NCI-H2107 (cell line): ENCODE measurements at regions not wholly inside any gene's neighbourhood (a gene's known extent, or its start where the extent isn't known, plus 50 kb on each side); places are given as distances from the start of the nearest gene placed in this dataset.
"Not testable (repeated sequence)": the region's sequence is repeated elsewhere in the genome, so short reads cannot be mapped to it uniquely, and the experiment has no call there.

Source experiments
- DNase-seq: peaks from one replicate; lab custom pipeline; 2025; lab: John Stamatoyannopoulos, UW

GRCh38 chr9:135275163-135275562 is 187.7 kb downstream of the OLFM1 start:
- DNase-seq: no peak

- DNase-seq: no peak
These were observed 188.3 kb downstream of the OLFM1 start for GRCh38 chr9:135275571-135276289.

DNA sequence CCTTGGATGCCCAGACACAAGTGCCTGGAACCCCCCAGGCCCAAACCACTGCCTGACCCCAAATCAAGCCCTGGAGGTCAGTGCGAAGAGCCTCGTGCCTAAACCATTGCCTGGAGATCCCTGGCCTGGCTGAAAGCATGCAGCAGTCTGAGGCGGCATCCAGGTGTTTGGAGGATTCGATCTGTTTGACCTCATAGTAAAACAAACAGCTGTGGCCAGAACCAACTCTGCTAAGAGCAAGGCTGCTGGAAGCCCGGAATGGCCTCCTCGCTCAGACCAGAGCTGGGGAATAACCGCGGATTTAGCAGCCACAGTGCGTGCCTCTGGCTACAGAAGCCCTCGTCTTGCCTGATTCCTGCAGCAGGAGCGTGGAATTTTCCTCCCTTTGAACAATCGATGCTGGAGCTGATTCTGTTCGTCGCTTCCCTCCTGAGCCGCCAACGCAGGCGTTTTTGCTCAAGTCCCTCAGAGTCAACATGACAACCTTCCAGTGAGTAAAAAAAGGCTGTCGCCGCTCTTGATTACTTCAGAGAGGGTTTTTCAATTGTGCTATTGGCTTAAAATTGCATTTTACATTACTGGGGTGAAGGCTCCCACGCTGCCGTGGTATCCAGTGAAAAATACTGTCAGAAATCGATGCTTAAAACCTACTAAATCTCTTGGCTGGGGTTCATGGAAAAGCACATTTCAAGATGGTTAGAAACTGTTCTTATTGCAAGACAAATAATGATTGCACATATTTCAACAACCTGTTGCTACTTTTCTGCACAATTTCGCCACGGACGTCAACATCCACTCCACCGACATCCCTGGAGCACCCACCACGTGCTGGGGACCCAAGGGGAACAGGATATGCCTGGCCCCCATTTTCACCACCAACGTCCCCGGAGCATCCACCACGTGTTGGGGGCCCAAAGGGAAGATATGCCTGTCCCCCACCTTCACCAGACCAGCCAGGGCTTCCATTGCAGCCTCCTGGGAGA is 190.0 kb downstream of the OLFM1 start:
- no peak for DNase-seq

- DNase-seq: no peak
These were observed 191.1 kb downstream of the OLFM1 start for GRCh38 chr9:135278586-135278985.

DNA sequence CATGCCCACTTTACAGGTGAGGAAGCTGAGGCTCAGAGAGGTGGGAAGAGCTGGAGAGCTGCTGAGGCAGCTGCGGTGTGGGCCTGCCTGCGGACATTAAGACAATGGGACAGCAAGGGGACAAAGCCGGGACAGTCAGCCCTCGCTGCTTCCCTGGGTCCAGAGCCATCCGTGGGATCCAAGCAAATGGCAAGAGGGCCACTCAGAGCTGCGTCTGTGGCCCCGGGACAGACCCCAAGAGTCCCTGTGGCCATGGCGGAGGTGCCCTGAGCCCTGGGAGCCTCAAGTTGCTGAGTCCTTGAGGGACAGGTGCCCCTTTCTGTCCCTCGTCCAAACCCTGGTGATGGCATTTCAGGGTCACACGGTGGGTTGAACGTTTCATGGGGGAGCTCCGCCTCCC is 191.9 kb downstream of the OLFM1 start:
- DNase-seq: no peak

DNA sequence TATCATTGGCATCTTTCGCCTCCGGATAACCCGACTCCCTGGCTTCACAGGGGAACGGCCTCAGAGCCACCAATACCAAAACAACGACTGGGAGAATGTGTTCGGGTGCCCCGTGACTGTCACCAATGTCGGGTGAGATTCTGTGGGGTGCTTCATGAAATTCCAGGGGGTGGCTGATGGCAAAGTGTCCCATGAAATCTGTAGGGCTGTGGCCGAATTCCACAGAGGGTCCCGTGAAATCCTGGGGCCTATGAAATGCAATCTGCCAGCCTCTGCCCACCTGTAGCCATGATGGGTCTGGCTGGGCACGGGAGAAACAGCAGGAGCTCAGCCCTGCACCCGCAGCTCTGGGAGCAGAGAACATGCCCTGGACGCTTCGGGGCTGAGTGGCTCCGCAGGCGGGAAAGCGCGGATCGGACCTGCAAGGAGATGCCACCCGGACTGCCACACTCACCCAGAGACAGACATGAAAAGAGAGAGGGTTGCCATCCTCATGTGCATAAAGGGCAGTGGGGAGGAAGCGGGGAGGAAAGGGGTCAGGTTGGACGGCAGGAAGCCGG is 192.4 kb downstream of the OLFM1 start:
- no peak for DNase-seq

DNA sequence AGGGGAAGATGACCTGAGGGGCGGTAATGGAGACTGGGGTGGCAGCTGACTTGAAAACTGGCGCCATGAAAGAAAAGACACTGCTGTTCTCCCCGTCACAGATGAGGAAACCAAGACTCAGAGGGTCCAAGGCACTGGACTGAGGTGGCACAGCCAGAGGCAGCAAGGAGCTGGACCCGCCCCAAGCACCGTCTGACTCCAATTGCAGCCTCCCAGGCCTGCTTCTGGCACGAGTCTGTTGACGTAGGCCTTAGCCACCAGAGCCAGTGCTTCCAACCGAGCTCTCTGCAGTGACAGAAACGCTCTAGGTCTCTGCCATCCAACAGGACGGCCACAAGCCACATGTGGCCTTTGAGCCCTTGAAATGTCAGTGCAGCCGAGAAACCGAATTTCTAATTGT is 193.2 kb downstream of the OLFM1 start:
- no peak for DNase-seq

DNA sequence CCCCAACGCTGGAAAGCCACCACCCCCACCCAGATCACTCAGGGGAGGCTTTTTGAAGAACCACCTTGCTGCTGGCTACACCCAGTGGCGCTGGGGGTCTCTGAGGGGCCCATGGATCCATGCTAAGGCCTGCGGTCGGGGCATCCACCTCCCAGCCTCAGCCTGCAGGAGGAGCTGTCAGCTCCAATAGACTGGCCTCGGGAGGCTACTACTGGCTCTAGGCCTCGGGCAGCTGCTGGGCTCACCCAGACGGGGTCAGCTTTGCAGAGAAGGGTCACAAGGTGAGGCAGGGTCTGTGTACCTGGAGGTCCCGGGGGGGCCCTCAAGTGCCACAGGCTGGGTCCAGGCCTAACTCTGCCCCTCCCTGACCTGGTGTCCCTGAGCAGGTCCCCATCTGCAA is 193.7 kb downstream of the OLFM1 start:
- DNase-seq: no peak

DNA sequence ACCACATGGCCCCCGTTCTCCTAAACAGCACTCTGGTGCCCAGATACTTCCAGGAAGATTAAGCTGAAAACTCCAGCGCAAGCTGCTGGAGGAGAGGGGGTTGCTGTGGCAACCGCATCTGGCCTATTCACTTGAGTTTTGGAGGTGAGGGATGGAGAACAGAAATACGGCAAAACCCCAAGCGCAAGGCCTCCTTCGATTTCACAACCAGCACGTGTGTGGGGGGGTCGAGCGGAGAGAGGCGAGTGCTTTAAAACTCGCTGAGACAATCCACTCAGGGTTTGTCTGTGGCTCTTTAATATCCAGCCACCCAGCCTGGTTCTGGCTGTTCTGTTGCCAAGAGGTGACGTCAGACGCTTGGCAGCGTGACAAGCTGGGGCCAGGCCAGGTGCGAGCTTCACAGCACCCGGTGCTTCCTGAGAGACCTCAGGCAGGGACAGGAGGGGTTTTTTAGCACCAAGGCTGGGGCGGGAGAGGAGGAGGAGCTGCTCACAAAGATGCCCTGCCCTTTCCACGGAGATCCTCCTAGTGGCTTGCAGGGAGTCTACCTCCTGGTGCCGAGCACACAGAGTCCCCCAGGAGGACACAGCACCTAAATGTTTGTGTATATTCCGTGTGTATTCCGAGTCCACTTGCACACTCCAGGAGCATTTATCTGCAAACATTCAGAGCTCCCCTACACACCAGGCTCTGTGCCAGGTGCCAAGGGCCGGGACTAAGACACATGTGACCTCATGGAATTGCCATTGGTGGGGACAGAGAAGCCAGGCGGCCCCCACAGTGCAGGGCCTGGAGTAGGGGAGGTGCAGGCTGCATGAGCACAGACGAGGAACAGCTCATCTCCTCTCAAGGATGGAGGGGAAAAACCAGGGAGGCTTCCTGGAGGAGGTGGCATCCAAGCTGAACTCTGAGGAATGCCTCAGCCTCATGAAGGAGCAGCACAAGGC is 194.6 kb downstream of the OLFM1 start:
- peak; percentile 74 for DNase-seq

DNA sequence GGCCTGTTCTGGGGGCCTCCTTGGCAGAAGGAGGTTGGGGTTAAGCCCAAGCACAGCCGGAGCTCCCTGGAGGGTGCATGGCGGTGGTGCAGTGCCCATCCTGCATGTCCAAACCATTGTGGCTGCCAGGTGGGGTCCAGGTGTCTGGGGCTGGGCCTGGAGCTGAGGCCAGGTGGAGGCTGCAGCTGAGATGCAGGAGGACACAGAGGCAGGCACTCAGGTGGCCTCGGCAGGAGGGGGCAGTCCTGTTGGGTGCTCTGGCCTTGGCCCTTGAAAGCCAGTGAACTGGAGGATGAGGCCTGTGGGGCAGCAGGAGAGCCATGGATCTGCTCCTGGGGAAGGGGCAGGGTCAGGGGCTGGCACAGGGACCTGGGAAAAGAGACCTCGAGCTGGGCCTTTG is 195.3 kb downstream of the OLFM1 start:
- no peak for DNase-seq

GRCh38 chr9:135283671-135284070 is 195.9 kb upstream of the PPP1R26 start:
- no peak for DNase-seq

DNA sequence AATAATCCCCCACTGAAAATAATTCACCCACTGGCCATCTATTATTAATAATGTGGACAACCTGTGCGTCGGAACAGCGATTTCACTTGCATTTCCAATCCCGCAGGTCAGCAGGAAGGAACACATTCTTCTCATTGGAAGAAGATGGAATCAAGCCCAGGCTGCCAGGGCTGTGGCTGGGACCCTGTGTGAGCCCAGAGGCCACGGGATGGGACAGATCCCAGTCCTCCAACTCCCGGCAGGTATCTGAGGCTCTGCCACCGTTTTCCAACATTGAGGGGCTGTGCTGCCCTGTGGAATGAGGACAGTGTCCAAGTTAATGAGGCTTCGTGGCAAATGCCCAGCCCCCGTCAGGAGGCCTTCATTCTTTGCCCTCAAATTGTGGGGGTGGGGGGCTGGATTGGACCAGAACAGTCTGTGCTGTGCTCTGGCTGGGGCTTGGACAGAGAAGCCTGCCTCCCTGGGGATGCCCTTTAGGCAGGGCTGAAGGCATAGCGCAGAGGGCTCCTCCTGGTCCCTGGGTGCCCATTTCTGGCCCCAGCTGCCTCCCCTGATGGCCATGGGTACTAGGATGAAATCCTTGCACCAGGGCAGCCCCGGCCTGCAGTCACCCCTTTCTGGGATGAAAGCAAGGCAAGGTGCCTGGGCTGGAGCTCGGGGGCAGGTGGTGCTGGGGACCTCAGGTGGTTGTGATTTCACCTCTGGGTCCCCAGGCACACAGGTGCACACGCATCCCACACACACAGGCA is 195.0 kb upstream of the PPP1R26 start:
- DNase-seq: no peak

DNA sequence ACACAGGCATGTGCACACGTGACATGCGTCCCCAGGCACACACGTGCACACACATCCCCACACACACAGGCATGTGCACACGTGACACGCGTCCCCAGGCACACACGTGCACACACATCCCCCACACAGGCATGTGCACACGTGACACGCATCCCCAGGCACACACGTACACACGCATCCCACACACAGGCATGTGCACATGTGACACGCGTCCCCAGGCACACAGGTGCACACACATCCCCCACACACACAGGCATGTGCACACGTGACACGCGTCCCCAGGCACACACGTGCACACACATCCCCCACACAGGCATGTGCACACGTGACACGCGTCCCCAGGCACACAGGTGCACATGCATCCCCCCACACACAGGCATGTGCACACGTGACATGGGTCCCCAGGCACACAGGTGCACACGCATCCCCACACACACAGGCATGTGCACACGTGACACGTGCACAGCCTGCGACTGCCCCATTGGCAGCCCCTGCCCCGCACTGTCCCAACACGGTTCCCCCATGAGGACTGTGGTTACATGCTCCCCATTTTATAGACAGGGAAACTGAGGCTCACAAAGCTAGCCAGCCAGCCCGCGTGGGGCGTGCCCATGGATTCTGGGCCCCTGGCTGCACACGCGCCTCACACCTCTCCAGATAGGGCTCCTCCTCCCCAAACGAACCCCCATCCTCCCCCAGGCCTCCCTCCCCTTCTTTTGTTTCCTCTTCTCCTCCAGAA is 193.2 kb upstream of the PPP1R26 start:
- DNase-seq: not testable (repeated sequence)

DNA sequence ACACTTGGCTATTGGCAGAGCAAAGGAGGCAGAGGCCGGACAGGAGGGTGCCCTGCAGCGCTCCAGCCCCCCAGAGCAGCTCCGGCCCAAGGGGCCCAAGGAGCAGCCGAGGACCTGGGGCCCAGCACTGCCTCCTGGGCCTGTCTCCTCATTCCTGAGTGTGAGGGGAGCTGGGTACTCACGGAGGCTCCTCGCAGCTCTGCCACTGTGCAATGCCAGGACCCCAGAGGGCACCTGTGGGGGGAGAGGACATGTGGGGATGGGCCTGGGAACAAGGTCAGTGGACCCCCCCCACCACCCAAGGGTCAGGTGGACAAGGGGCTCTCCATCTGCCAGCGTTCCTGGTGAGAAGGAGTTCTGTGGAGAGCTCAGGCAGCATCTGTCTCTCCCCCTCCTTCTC is 192.6 kb upstream of the PPP1R26 start:
- DNase-seq: no peak

GRCh38 chr9:135287627-135288026 is 192.0 kb upstream of the PPP1R26 start:
- no peak for DNase-seq

DNA sequence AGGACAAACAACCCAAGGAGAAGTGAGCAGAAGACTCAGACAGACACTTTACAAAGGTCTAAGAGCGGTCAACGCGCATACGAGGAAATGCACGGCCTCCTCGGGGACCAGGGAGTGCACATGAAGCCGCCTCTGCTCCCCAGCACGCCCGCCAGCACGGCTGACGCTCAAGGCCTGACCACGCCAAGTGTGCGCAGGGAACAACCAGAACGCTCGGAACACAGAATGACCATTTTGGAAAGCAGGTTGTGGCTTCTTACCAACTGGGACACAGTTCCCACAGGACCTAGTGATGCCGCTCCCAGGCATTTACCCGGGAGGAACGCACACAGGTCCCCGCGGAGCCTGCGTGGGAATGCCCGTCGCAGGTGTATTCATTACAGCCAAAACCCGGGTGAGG is 191.5 kb upstream of the PPP1R26 start:
- no peak for DNase-seq

GRCh38 chr9:135289081-135289491 is 190.5 kb upstream of the PPP1R26 start:
- no peak for DNase-seq

GRCh38 chr9:135290086-135290485 is 189.5 kb upstream of the PPP1R26 start:
- DNase-seq: no peak

DNA sequence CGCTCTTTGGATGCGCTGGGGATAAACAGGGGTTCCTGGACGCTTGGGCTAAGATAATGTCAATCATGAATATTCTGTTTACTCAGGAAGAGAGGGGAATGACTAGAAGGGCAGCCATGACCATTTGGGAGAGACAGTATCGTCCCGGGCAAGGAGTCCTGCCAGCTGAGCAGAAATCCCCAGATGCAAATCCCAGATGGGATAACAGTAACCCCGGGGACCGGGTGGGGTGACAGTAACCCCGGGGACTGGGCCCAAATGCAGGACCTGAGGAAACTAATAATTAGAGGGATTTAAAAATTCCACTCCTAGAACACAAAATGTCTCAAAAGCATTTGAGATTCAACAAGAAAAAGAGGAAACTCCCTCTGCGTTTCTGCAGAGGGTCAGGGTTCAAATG is 189.0 kb upstream of the PPP1R26 start:
- DNase-seq: no peak

- DNase-seq: no peak
These were observed 188.4 kb upstream of the PPP1R26 start for GRCh38 chr9:135291165-135291564.
